ENCODE measurements at regions not wholly inside any gene's neighbourhood (a gene's known extent, or its start where the extent isn't known, plus 50 kb on each side); places are given as distances from the start of the nearest gene placed in this dataset.

DNA sequence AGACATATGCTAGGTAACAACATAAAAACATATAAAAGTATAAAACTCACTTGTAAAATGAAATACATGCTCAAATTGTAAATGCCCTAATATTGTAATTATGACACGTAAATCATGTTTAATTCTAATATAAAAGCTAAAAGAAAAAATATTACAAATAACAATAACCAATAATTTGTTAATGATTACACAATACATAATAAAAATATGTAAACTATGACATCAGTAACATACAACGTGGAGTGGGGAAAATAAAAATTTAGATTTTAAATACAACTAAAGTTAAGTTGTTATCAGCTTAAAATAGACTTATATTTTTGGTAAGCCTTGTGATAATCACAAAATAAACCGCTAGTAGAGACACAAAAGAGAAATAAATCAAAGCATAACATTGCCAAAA lies 376.4 kb downstream of the BRINP2 start:
- TF ChIP-seq, protein P1, sequence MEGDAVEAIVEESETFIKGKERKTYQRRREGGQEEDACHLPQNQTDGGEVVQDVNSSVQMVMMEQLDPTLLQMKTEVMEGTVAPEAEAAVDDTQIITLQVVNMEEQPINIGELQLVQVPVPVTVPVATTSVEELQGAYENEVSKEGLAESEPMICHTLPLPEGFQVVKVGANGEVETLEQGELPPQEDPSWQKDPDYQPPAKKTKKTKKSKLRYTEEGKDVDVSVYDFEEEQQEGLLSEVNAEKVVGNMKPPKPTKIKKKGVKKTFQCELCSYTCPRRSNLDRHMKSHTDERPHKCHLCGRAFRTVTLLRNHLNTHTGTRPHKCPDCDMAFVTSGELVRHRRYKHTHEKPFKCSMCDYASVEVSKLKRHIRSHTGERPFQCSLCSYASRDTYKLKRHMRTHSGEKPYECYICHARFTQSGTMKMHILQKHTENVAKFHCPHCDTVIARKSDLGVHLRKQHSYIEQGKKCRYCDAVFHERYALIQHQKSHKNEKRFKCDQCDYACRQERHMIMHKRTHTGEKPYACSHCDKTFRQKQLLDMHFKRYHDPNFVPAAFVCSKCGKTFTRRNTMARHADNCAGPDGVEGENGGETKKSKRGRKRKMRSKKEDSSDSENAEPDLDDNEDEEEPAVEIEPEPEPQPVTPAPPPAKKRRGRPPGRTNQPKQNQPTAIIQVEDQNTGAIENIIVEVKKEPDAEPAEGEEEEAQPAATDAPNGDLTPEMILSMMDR (IDR thresholded peaks at IDR 0.05) = no peak
- H3K4me1 ChIP-seq = no peaks in the 10 kb centered on the region
- no peaks in the 10 kb centered on the region for H3K27me3 ChIP-seq
- H3K27ac ChIP-seq = no peak overlapping the region
- H3K36me3 ChIP-seq = no peaks in the 10 kb centered on the region
- ATAC-seq = no peak
- H3K9me3 ChIP-seq = no peaks in the 10 kb centered on the region
- intact Hi-C loops (cut with DNase I) = no loop called here
- H3K4me3 ChIP-seq = no peak overlapping the region
- no peak for DNase-seq

DNA sequence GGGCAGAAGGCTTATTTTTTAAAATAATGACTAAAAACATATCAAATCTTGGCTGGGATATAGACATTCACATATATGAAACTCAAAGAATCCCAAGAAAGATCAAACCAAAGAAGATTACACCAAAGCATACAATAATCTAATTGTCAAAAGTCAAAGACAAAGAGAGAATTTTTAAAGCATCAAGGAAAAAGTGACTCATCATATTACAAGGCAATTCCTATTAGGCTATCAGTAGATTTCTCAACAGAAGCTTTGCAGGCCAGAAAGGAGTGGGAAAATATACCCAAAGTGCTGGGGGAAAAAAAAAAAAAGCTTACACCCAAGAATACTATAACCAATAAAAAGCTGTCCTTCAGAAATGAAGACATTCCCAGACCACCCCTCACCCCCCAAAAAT lies 375.6 kb downstream of the BRINP2 start:
- Histone ChIP-seq H3K4me1 (no peaks in the 10 kb centered on the region), H3K9me3 (peaks cover 4% of the 10 kb centered on the region), H3K36me3 (no peaks in the 10 kb centered on the region), H3K4me3 (no peak overlapping the region), H3K27me3 (no peaks in the 10 kb centered on the region), H3K27ac (no peak overlapping the region)
- no peak for DNase-seq
- TF ChIP-seq, protein P1 (IDR thresholded peaks at IDR 0.05) = no peak
- intact Hi-C loops (cut with DNase I) = no loop called here
- ATAC-seq = no peak

DNA sequence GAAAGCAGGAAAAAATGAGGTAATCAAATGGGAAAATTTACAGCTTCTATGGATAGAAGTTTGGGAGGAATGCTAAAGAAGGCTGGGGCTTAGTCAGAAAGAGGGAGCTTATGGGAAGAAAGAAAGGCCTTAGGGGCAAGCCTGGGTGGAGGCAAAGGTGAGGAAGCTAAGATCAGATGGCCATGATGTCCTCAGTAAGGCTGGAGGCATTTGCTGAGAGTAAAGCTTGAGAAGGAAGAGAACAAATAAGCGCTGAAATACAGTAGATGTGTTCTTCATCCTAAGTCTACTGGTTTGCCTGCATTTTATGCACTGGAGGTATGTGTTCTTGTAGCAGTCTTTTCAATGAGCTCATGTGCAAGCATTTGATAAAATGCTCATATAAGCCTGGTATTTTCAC lies 355.4 kb downstream of the BRINP2 start:
- H3K36me3 ChIP-seq = no peaks in the 10 kb centered on the region
- DNase-seq = no peak
- TF ChIP-seq, protein P1 (IDR thresholded peaks at IDR 0.05) = no peak
- H3K4me3 ChIP-seq = no peak overlapping the region
- no peaks in the 10 kb centered on the region for H3K9me3 ChIP-seq
- ATAC-seq = no peak
- intact Hi-C loops (cut with DNase I) = no loop called here
- no peaks in the 10 kb centered on the region for H3K27me3 ChIP-seq
- no peaks in the 10 kb centered on the region for H3K4me1 ChIP-seq
- no peak overlapping the region for H3K27ac ChIP-seq

DNA sequence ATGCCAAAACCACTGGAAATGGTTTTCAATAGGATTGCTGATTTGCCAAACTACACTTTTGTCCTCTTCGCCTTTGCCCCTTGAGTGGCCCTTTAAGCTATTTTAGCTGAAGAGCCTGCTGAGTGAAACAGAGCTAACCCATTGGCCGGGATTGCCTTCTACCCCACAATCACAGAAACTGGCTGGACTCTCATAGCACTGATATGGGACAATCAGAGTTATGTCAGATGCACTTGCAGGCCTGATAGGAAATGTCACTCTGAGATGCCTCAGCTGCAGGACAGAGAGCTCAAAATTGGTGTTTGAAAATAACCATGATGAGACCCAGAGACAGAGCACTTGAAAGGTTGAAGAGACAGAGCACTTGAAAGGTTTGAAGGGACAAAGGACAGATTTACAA lies 354.4 kb downstream of the BRINP2 start:
- TF ChIP-seq, protein P1 (IDR thresholded peaks at IDR 0.05) = no peak
- intact Hi-C loops (cut with DNase I) = no loop called here
- Histone ChIP-seq H3K4me3 (no peak overlapping the region), H3K4me1 (no peaks in the 10 kb centered on the region), H3K27me3 (no peaks in the 10 kb centered on the region), H3K27ac (no peak overlapping the region), H3K9me3 (no peaks in the 10 kb centered on the region), H3K36me3 (no peaks in the 10 kb centered on the region)
- no peak for DNase-seq
- ATAC-seq = peak; percentile 36

DNA sequence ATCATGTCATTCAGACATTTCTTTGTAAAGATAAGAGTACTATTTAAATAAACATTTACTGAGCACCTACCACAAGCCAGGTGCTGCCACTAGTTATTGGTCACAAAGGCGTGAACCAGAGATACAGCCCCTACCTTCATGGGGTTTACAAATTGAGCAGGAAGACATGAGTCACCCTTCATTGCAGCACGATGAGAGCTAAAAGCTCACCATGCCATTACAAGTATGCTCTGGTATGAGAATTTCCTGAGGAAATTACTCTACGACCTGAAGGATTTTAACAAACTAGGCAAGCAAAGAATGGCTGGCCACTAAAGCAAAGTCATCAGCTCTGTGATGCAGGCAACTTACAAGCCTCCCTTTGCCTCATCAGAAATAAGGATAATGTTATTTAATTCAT lies 346.8 kb downstream of the BRINP2 start:
- no peak overlapping the region for H3K27ac ChIP-seq
- no peaks in the 10 kb centered on the region for H3K36me3 ChIP-seq
- DNase-seq (no peak), ATAC-seq (no peak)
- no peaks in the 10 kb centered on the region for H3K4me1 ChIP-seq
- no peaks in the 10 kb centered on the region for H3K9me3 ChIP-seq
- H3K27me3 ChIP-seq = no peaks in the 10 kb centered on the region
- TF ChIP-seq, protein P1 (IDR thresholded peaks at IDR 0.05) = no peak
- intact Hi-C loops (cut with DNase I) = no loop called here
- no peak overlapping the region for H3K4me3 ChIP-seq

DNA sequence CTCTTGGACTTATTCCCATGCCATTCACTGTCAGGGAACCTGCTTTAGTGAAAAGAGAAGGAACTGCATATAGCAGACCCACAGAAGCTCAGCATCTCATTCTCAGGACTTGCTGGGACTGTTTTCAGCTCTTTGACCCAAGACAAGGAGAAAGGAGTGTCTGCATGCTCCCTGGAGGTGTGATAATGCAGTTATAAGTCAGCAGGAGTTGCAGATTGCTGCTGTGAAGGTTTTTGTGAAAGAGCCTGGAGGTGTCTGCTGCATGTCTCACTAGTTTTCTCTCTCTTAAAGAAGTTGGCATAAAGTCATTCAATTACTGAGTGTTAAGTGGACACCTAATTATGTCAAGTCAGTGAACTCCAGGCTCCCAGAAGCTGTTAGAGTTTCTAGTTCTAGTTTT lies 343.4 kb downstream of the BRINP2 start:
- TF ChIP-seq, protein P1 (IDR thresholded peaks at IDR 0.05) = no peak
- ATAC-seq (no peak), DNase-seq (no peak)
- Histone ChIP-seq H3K4me1 (no peaks in the 10 kb centered on the region), H3K4me3 (no peak overlapping the region), H3K27me3 (no peaks in the 10 kb centered on the region), H3K9me3 (no peaks in the 10 kb centered on the region), H3K36me3 (no peaks in the 10 kb centered on the region), H3K27ac (no peak overlapping the region)
- intact Hi-C loops (cut with DNase I) = no loop called here
